ENCODE measurements at regions not wholly inside any gene's neighbourhood (a gene's known extent, or its start where the extent isn't known, plus 50 kb on each side); places are given as distances from the start of the nearest gene placed in this dataset.

DNA sequence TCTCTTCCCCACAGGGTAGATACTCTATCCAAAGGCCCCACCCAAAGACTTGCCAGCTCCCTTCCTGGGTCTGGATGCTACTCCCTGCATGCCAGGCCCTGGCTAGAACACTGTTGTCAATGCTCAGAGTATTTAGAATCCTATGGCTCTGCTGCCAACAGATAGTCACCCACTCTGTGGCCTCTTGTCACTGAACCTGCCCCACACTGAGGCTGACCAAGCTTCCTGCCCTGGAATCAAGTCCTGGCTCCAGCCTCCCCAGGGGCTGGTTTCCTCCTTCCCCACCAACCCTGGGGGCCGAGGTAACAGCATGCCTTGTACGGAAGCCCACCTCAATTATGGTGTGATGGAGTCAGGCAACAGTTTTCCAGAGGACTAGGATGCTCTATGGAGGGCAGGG, 63.3 kb downstream of the EFNB1 start:
- Histone ChIP-seq H3K9ac (ENCODE audit: low read depth, low read length) (no peak overlapping the region), H3K27ac (ENCODE audit: low read length) (no peak overlapping the region), H3K27me3 (ENCODE audit: insufficient read depth, low read length) (peaks cover 41% of the 10 kb centered on the region), H3K36me3 (ENCODE audit: insufficient read depth, low read depth, low read length) (no peaks in the 10 kb centered on the region), H3K9me3 (ENCODE audit: insufficient read depth, low read depth, low read length) (no peaks in the 10 kb centered on the region), H3K4me3 (ENCODE audit: low read length) (no peak overlapping the region), H3K4me1 (ENCODE audit: insufficient read depth, low read length) (peaks cover 4% of the 10 kb centered on the region; the same call in 1 of the 2 replicates)
